HG02623 (cell line): ENCODE measurements at regions not wholly inside any gene's neighbourhood (a gene's known extent, or its start where the extent isn't known, plus 50 kb on each side); places are given as distances from the start of the nearest gene placed in this dataset.
"Not testable (repeated sequence)": the region's sequence is repeated elsewhere in the genome, so short reads cannot be mapped to it uniquely, and the experiment has no call there.

Experiments
- ATAC-seq: cut with Tn5 transposase; IDR thresholded peaks from one replicate; pipeline ENCODE4 v1.9.1; 2021; ENCODE audit warnings: moderate library complexity; ENCODE audit not compliant: unreplicated experiment

GRCh38 chr1:14424325-14425002, 174.0 kb upstream of the KAZN start:
- ATAC-seq: no peak

GRCh38 chr1:14426854-14427253, 171.6 kb upstream of the KAZN start:
- no peak for ATAC-seq

GRCh38 chr1:14429577-14429976, 168.9 kb upstream of the KAZN start:
- no peak for ATAC-seq

GRCh38 chr1:14432728-14433127, 165.8 kb upstream of the KAZN start:
- ATAC-seq: not testable (repeated sequence)

GRCh38 chr1:14435368-14436023, 163.0 kb upstream of the KAZN start:
- no peak for ATAC-seq

- no peak for ATAC-seq
Observed at GRCh38 chr1:14437417-14437918, 161.0 kb upstream of the KAZN start.

GRCh38 chr1:14438127-14438769, 160.2 kb upstream of the KAZN start:
- ATAC-seq: no peak

GRCh38 chr1:14439015-14439414, 159.5 kb upstream of the KAZN start:
- ATAC-seq: no peak

- no peak for ATAC-seq
Observed at GRCh38 chr1:14440166-14440565, 158.3 kb upstream of the KAZN start.

GRCh38 chr1:14440731-14441130, 157.8 kb upstream of the KAZN start:
- no peak for ATAC-seq

GRCh38 chr1:14441302-14441741, 157.2 kb upstream of the KAZN start:
- ATAC-seq: no peak

GRCh38 chr1:14442669-14443068, 155.8 kb upstream of the KAZN start:
- ATAC-seq: no peak

GRCh38 chr1:14443164-14443787, 155.2 kb upstream of the KAZN start:
- no peak for ATAC-seq

GRCh38 chr1:14451217-14451616, 147.3 kb upstream of the KAZN start:
- no peak for ATAC-seq

- no peak for ATAC-seq
Observed at GRCh38 chr1:14452551-14452950, 145.9 kb upstream of the KAZN start.

- ATAC-seq: no peak
Observed at GRCh38 chr1:14460173-14460572, 138.3 kb upstream of the KAZN start.

- ATAC-seq: no peak
Observed at GRCh38 chr1:14462851-14463250, 135.6 kb upstream of the KAZN start.

- ATAC-seq: no peak
Observed at GRCh38 chr1:14466006-14466405, 132.5 kb upstream of the KAZN start.

- ATAC-seq: no peak
Observed at GRCh38 chr1:14467112-14467511, 131.4 kb upstream of the KAZN start.

- no peak for ATAC-seq
Observed at GRCh38 chr1:14468751-14469150, 129.7 kb upstream of the KAZN start.

GRCh38 chr1:14470802-14471201, 127.7 kb upstream of the KAZN start:
- ATAC-seq: no peak

- ATAC-seq: no peak
Observed at GRCh38 chr1:14474856-14475255, 123.6 kb upstream of the KAZN start.
